ENCODE measurements at regions not wholly inside any gene's neighbourhood (a gene's known extent, or its start where the extent isn't known, plus 50 kb on each side); places are given as distances from the start of the nearest gene placed in this dataset.

DNA sequence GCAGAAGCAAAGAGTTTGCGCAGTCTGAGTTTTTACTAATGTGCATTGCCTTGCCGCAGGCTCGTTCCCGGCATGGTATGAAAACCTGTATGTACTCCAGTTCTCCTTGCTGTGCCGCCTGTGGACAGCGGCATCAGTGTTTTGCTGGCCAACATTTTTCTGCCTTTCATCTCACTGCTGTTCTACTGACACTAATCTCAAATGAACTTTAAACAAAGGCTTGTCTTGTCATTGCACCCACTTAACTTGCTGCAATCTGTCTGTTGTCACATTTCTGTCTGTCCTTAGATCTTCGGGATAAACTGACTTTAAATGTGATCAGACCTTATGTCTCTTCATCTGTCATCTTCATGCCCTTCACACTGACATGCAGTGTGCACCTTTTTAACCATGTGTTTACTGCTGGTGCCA, 71.7 kb upstream of the ZNRF2 start:
- CTCF ChIA-PET, result no interaction called here
- POLR2A ChIA-PET, result no interaction called here
- no peak for DNase-seq (ENCODE audit: extremely low spot score)
- TF ChIP-seq NFRKB (IDR thresholded peaks at IDR 0.05), result no peak
- TF ChIP-seq CTBP1 (IDR thresholded peaks at IDR 0.05; ENCODE audit: borderline replicate concordance), result no peak
- TF ChIP-seq ARNT (IDR thresholded peaks at IDR 0.05), result no peak
- TF ChIP-seq ZNF384 (IDR thresholded peaks at IDR 0.05), result no peak
- no peak for TF ChIP-seq SUZ12 (IDR thresholded peaks at IDR 0.05)
- TF ChIP-seq SP1 (IDR thresholded peaks at IDR 0.05), result no peak
- no peak for TF ChIP-seq BHLHE40 (IDR thresholded peaks at IDR 0.05; ENCODE audit: borderline replicate concordance)
- TF ChIP-seq HDGF (IDR thresholded peaks at IDR 0.05; ENCODE audit: borderline replicate concordance), result no peak
- TF ChIP-seq TARDBP (IDR thresholded peaks at IDR 0.05), result no peak
- no peak for TF ChIP-seq FOXK2 (IDR thresholded peaks at IDR 0.05)

DNA sequence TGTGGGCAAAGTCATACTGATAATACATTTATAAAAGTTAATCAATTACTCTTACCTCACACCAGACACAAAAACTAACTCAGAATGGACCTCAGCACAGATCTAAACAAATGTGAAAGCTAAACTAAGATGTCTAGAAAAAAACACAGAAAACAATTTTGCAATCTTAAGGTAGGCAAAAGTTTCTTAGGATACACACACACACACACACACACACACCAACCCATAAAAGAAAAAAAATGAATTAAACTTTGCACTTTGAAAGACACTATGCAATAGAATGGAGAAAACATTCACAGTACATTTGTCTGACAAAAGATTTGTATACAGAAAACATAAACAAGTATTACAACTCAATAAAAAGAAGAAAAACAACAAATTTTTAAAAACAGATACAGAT, 70.8 kb upstream of the ZNRF2 start:
- ChIA-PET CTCF (no interaction called here), POLR2A (no interaction called here)
- no peak for TF ChIP-seq TARDBP (IDR thresholded peaks at IDR 0.05)
- TF ChIP-seq HDGF (IDR thresholded peaks at IDR 0.05; ENCODE audit: borderline replicate concordance), result no peak
- no peak for TF ChIP-seq FOXM1 (IDR thresholded peaks at IDR 0.05; ENCODE audit: borderline replicate concordance)
- TF ChIP-seq FOXK2 (IDR thresholded peaks at IDR 0.05), result no peak
- TF ChIP-seq FOXA1 (IDR thresholded peaks at IDR 0.05), result no peak
- no peak for TF ChIP-seq LEF1 (IDR thresholded peaks at IDR 0.05; ENCODE audit: borderline replicate concordance)
- no peak for TF ChIP-seq L3MBTL2 (conservative IDR thresholded peaks at IDR 0.05)
- no peak for DNase-seq (ENCODE audit: extremely low spot score)

DNA sequence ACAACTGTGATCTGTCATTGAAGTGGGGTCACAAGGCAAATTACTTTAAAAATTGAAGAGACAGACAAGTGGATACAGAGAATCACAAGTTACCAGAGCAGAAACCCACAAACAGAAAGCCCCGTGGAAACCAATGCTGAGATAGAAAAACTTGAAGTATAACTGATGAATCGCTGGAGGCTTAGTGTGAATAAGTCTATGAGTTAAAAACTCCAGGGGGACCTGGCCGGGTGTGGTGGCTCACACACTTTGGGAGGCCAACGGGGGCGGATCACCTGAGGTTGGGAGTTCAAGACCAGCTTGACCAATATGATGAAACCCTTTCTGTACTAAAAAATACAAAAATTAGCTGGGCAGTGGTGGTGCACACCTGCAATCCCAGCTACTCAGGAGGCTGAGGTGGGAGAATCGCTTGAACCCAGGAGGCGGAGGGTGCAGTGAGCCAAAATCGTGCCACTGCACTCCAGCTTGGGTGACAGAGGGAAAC, 69.7 kb upstream of the ZNRF2 start:
- no peak for DNase-seq (ENCODE audit: extremely low spot score)
- TF ChIP-seq SUZ12 (IDR thresholded peaks at IDR 0.05) (no peak), BHLHE40 (IDR thresholded peaks at IDR 0.05; ENCODE audit: borderline replicate concordance) (no peak), LEF1 (IDR thresholded peaks at IDR 0.05; ENCODE audit: borderline replicate concordance) (no peak), FOXK2 (IDR thresholded peaks at IDR 0.05) (no peak), ARNT (IDR thresholded peaks at IDR 0.05) (no peak), CTBP1 (IDR thresholded peaks at IDR 0.05; ENCODE audit: borderline replicate concordance) (no peak), SP1 (IDR thresholded peaks at IDR 0.05) (no peak), L3MBTL2 (conservative IDR thresholded peaks at IDR 0.05) (no peak), FOXA1 (IDR thresholded peaks at IDR 0.05) (no peak), ELF4 (IDR thresholded peaks at IDR 0.05) (no peak), NFRKB (IDR thresholded peaks at IDR 0.05) (no peak), TARDBP (IDR thresholded peaks at IDR 0.05) (no peak), HDGF (IDR thresholded peaks at IDR 0.05; ENCODE audit: borderline replicate concordance) (no peak), FOXM1 (IDR thresholded peaks at IDR 0.05; ENCODE audit: borderline replicate concordance) (no peak), ZNF384 (IDR thresholded peaks at IDR 0.05) (no peak)
- TF ChIP-seq, protein P1, sequence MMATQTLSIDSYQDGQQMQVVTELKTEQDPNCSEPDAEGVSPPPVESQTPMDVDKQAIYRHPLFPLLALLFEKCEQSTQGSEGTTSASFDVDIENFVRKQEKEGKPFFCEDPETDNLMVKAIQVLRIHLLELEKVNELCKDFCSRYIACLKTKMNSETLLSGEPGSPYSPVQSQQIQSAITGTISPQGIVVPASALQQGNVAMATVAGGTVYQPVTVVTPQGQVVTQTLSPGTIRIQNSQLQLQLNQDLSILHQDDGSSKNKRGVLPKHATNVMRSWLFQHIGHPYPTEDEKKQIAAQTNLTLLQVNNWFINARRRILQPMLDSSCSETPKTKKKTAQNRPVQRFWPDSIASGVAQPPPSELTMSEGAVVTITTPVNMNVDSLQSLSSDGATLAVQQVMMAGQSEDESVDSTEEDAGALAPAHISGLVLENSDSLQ (IDR thresholded peaks at IDR 0.05), result no peak
- CTCF ChIA-PET, result no interaction called here
- POLR2A ChIA-PET, result no interaction called here

DNA sequence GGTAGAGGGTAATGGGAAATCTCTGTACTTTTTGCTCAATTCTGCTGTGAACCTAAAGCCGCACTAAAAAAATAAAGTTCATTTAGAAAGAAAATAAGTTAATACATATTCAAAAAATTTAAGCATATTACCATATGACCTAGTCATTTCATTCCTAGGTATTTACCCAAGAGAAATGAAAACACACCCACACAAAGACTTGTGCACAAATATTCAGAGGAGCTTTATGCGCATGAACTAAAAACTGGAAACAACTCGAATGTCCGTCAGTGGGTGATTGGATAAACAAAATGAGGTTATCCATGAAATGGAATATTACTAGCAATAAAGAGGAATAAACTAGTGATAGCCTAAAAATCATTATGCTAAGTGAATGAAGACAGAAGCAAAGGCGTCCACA, 62.6 kb upstream of the ZNRF2 start:
- no peak for DNase-seq (ENCODE audit: extremely low spot score)
- TF ChIP-seq ZNF384 (IDR thresholded peaks at IDR 0.05) (no peak), L3MBTL2 (conservative IDR thresholded peaks at IDR 0.05) (no peak), BHLHE40 (IDR thresholded peaks at IDR 0.05; ENCODE audit: borderline replicate concordance) (no peak), FOXK2 (IDR thresholded peaks at IDR 0.05) (no peak), ELF4 (IDR thresholded peaks at IDR 0.05) (no peak), CTBP1 (IDR thresholded peaks at IDR 0.05; ENCODE audit: borderline replicate concordance) (no peak), SUZ12 (IDR thresholded peaks at IDR 0.05) (no peak), NFRKB (IDR thresholded peaks at IDR 0.05) (no peak), LEF1 (IDR thresholded peaks at IDR 0.05; ENCODE audit: borderline replicate concordance) (no peak), SP1 (IDR thresholded peaks at IDR 0.05) (no peak), ARNT (IDR thresholded peaks at IDR 0.05) (no peak)
- TF ChIP-seq, protein P1 (IDR thresholded peaks at IDR 0.05), result no peak
- ChIA-PET CTCF (no interaction called here), POLR2A (no interaction called here)

DNA sequence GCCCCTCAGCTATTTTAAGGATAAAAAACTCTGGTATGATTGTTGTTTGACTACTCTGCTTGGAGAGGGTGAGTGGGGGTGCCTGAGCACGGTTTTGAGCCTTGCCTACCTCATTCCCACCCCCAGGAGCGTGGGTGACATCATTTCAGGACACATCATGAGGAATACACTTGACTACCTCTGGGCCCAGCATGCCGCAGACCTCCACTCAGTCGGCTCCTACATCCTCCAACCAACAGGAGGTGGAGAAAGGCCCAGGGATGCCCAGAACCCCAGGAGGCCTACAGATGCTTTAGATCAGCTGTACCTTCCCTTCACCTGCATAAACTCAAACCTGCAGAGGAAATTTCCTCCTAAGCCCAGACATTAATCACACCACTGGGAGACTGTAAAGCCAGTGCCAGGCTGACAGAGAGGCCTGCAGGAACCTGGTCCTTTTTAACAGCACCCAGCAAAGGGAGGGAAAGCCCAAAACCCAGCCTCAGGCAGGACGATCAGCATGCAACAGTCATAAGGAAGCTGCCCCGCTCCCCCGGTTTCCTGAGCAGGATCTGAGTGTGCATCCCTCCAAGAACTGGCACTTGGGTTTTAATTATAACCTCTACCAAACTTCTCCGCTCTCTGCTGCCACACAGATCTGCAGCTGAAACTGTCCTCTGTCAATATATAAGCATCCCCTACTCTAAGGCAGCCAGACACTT, 61.7 kb upstream of the ZNRF2 start:
- ChIA-PET CTCF (no interaction called here), POLR2A (no interaction called here)
- no peak for DNase-seq (ENCODE audit: extremely low spot score)
- TF ChIP-seq TARDBP (IDR thresholded peaks at IDR 0.05) (no peak), CTBP1 (IDR thresholded peaks at IDR 0.05; ENCODE audit: borderline replicate concordance) (no peak), BHLHE40 (IDR thresholded peaks at IDR 0.05; ENCODE audit: borderline replicate concordance) (no peak), ZNF384 (IDR thresholded peaks at IDR 0.05) (no peak), SUZ12 (IDR thresholded peaks at IDR 0.05) (no peak), NFRKB (IDR thresholded peaks at IDR 0.05) (no peak), L3MBTL2 (conservative IDR thresholded peaks at IDR 0.05) (no peak), SP1 (IDR thresholded peaks at IDR 0.05) (no peak), LEF1 (IDR thresholded peaks at IDR 0.05; ENCODE audit: borderline replicate concordance) (no peak), FOXA1 (IDR thresholded peaks at IDR 0.05) (no peak), HDGF (IDR thresholded peaks at IDR 0.05; ENCODE audit: borderline replicate concordance) (no peak), ARNT (IDR thresholded peaks at IDR 0.05) (no peak), FOXK2 (IDR thresholded peaks at IDR 0.05) (no peak), FOXM1 (IDR thresholded peaks at IDR 0.05; ENCODE audit: borderline replicate concordance) (no peak), ELF4 (IDR thresholded peaks at IDR 0.05) (no peak)
- TF ChIP-seq, protein P1 (IDR thresholded peaks at IDR 0.05), result no peak

DNA sequence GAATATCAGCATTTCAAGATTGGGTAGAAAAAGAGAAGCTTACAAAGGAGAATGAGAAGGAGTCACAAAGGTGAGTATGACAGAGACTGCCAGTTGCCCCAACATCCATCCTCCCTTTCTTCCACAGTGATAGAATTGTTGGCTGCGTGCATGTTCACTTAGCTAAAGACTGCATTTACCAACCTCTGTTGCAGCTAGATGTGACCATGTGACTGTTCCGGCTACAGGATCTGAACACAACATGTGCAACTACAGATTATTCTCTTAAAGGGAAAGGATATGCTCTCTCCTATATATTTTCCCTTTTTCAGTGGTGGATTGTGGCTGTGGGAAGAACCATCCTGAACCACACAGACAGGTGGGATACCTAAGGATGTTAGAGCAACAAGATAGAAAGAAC, 60.5 kb upstream of the ZNRF2 start:
- ChIA-PET POLR2A (no interaction called here), CTCF (no interaction called here)

More for the DNA sequence above, 60.5 kb upstream of the ZNRF2 start:
- TF ChIP-seq BHLHE40 (IDR thresholded peaks at IDR 0.05; ENCODE audit: borderline replicate concordance), result no peak
- DNase-seq (ENCODE audit: extremely low spot score), result no peak
